ENCODE measurements at regions not wholly inside any gene's neighbourhood (a gene's known extent, or its start where the extent isn't known, plus 50 kb on each side); places are given as distances from the start of the nearest gene placed in this dataset.

DNA sequence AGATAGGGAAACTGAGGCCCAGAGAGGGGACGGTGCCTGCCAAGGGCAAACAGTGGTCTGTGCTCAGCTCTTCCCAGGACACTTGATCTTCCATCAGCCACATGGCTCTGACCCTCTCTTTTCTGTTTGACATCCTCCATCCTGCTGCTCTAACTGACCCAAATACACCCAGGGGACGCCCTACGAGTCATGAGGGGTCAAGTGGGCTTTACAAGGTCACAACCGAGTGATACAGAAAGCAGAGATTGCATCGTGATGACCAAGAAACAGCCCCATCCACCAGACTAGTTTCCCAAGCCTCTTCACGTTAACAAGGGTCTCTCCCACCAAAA is 131.2 kb upstream of the UNC5B start:
- no peak for TF ChIP-seq EZH2 (IDR thresholded peaks at IDR 0.05; ENCODE audit: insufficient read depth, poor library complexity, severe bottlenecking)
- no peak for TF ChIP-seq EZH2phosphoT487 (IDR thresholded peaks at IDR 0.05; ENCODE audit: insufficient read depth, low read depth)
